A673 (cell line): ENCODE measurements at regions not wholly inside any gene's neighbourhood (a gene's known extent, or its start where the extent isn't known, plus 50 kb on each side); places are given as distances from the start of the nearest gene placed in this dataset.

Source experiments
- BruUV-seq: library from RNA; stranded (reverse); fragments of 400-500 nt; replicated peaks from 2 replicates; lab custom pipeline; 2021; lab: Mats Ljungman, UMichigan
- CTCF ChIA-PET: fragments of 300-600 bp; sonication (Branson Sonifier 250); formaldehyde crosslinking; loops from one replicate; lab custom pipeline; 2022; ENCODE audit warnings: antibody characterized with exemption; lab: Charles Lee
- POLR2A ChIA-PET: fragments of 300-600 bp; sonication (Branson Sonifier 250); formaldehyde crosslinking; loops from one replicate; lab custom pipeline; 2022; ENCODE audit warnings: antibody characterized with exemption; ENCODE audit not compliant: low non-redundant PET; lab: Charles Lee
- DNase-seq: peaks from one replicate; pipeline ENCODE4 v3.0.0-alpha.2; 2015; ENCODE audit warnings: low spot score
- H3K27ac ChIP-seq: fragments of 200-600 bp; sonication (generic); 2 replicates; pipeline ENCODE4 v1.5.1; 2016; ENCODE audit warnings: mixed run types, low read depth, mild to moderate bottlenecking, mixed read lengths, antibody characterized with exemption, low read length; ENCODE audit not compliant: poor library complexity, severe bottlenecking
- H3K27me3 ChIP-seq: fragments of 200-600 bp; sonication (generic); replicated peaks from 2 replicates; pipeline ENCODE4 v1.6.1; 2017; ENCODE audit warnings: mixed run types, low read depth, mild to moderate bottlenecking, mixed read lengths, antibody characterized with exemption, low read length; ENCODE audit not compliant: insufficient read depth, poor library complexity
- H3K36me3 ChIP-seq: fragments of 200-600 bp; sonication (generic); 2 replicates; pipeline ENCODE4 v1.6.1; 2016; ENCODE audit warnings: mixed run types, mild to moderate bottlenecking, mixed read lengths, antibody characterized with exemption, low read length; ENCODE audit not compliant: insufficient read depth, poor library complexity, severe bottlenecking
- H3K4me1 ChIP-seq: fragments of 200-600 bp; sonication (generic); 2 replicates; pipeline ENCODE4 v1.6.1; 2017; ENCODE audit warnings: mixed run types, mild to moderate bottlenecking, mixed read lengths, antibody characterized with exemption, low read length; ENCODE audit not compliant: insufficient read depth, poor library complexity, severe bottlenecking
- H3K4me3 ChIP-seq: fragments of 200-600 bp; sonication (generic); 2 replicates; pipeline ENCODE4 v1.5.1; 2016; ENCODE audit warnings: low read depth, mixed run types, mild to moderate bottlenecking, mixed read lengths, low read length; ENCODE audit not compliant: poor library complexity, severe bottlenecking
- H3K9me3 ChIP-seq: fragments of 200-600 bp; sonication (generic); 2 replicates; pipeline ENCODE4 v1.6.1; 2016; ENCODE audit warnings: mixed run types, low read depth, mild to moderate bottlenecking, mixed read lengths, antibody characterized with exemption, low read length; ENCODE audit not compliant: poor library complexity, severe bottlenecking
- EZH2 ChIP-seq: fragments of 200-600 bp; sonication (generic); IDR thresholded peaks from 2 replicates; pipeline ENCODE4 v1.6.1; 2017; ENCODE audit warnings: borderline replicate concordance, low read depth, mild to moderate bottlenecking, mixed read lengths, antibody characterized with exemption, low read length; ENCODE audit not compliant: poor library complexity, severe bottlenecking
- intact Hi-C: fragments of 100-400 bp; cut with micrococcal nuclease; formaldehyde crosslinking; loops from one replicate; pipeline ENCODE4 v1.10.0; 2022; ENCODE audit not compliant: unreplicated experiment
- TF ChIP-seq, protein P1 (sequence below): fragments of 300-800, 200-600 bp; sonication (generic); conservative IDR thresholded peaks from 2 replicates; pipeline ENCODE4 v1.5.1; 2017; ENCODE audit warnings: low read depth, mild to moderate bottlenecking, antibody characterized with exemption, low read length, moderate library complexity, mixed read lengths

DNA sequence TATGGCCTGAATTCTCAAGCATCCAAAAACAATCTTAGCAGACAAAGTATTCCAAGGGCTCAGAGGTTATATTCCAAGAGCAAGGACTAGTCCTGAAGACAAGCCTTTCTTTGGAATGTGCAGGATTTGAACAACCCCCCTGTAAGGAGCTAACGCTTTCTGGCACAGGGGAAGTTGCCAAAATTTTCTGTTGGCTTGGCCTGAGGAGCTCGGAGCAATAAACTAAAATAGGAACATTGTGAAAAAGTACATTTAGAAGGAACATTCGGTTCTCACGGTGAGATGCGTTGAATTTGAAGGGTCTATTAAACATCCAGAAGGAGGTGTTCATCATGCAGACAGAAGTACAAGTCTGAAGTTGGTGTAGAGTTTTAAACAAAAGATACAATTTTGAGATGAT, 1030.5 kb upstream of the CELF2 start:
- no peak for TF ChIP-seq EZH2
- Histone ChIP-seq H3K9me3 (peaks cover 35% of the 10 kb centered on the region), H3K36me3 (no peaks in the 10 kb centered on the region), H3K27ac (no peak overlapping the region), H3K4me1 (no peaks in the 10 kb centered on the region), H3K4me3 (no peak overlapping the region), H3K27me3 (no peaks in the 10 kb centered on the region)
- intact Hi-C loops = no loop called here
- ChIA-PET POLR2A (no interaction called here), CTCF (no interaction called here)
- DNase-seq = no peak
- no TSS peak for BruUV-seq

DNA sequence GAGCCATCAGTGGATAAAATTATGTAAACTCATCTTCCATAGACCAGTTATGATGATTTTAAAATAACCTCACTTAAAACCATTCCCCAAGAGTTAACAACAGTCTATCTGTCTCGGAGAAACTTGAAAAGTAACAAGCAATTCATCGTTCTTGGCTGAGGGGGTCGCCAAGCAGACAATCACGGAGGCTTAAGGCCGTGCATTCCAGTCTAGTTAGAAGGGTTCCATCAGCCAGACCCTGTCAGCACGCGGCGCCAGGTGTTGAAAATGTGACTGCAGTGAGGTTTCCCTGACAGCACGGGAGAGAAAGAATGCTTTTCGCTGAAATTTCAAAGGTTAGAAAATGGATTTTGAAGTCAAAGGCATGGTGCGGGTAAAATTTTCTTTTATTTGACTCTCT, 1025.0 kb upstream of the CELF2 start:
- no peak overlapping the region for H3K4me3 ChIP-seq
- H3K27me3 ChIP-seq = no peaks in the 10 kb centered on the region
- H3K9me3 ChIP-seq = peaks cover 24% of the 10 kb centered on the region
- intact Hi-C loops = no loop called here
- H3K27ac ChIP-seq = no peak overlapping the region
- H3K4me1 ChIP-seq = no peaks in the 10 kb centered on the region
- no peak for DNase-seq
- CTCF ChIA-PET = no interaction called here
- no TSS peak for BruUV-seq
- H3K36me3 ChIP-seq = no peaks in the 10 kb centered on the region
- POLR2A ChIA-PET = no interaction called here
- TF ChIP-seq EZH2 = no peak
- TF ChIP-seq, protein P1, sequence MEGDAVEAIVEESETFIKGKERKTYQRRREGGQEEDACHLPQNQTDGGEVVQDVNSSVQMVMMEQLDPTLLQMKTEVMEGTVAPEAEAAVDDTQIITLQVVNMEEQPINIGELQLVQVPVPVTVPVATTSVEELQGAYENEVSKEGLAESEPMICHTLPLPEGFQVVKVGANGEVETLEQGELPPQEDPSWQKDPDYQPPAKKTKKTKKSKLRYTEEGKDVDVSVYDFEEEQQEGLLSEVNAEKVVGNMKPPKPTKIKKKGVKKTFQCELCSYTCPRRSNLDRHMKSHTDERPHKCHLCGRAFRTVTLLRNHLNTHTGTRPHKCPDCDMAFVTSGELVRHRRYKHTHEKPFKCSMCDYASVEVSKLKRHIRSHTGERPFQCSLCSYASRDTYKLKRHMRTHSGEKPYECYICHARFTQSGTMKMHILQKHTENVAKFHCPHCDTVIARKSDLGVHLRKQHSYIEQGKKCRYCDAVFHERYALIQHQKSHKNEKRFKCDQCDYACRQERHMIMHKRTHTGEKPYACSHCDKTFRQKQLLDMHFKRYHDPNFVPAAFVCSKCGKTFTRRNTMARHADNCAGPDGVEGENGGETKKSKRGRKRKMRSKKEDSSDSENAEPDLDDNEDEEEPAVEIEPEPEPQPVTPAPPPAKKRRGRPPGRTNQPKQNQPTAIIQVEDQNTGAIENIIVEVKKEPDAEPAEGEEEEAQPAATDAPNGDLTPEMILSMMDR = no peak

DNA sequence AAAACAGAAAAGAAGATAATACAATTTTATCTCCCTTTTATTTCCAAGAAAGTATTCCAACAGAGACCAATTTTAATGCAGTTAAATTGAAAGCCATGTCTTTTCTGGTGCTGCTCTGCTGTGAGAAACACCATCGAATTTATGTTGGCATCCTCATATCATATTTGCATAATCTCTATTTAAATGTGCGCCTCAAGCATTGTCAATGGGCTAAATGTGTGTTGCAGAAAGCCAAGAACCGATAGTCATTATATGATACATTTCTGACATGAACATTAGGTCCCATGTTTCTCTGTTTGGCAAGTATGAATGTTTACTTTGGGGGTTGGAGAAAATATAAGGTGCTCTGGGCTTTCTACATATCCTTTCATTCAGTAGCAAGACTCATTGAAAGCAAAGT, 1023.5 kb upstream of the CELF2 start:
- POLR2A ChIA-PET = no interaction called here
- H3K27ac ChIP-seq = no peak overlapping the region
- no peaks in the 10 kb centered on the region for H3K36me3 ChIP-seq
- no peaks in the 10 kb centered on the region for H3K27me3 ChIP-seq
- H3K4me3 ChIP-seq = no peak overlapping the region
- no peak for DNase-seq
- H3K4me1 ChIP-seq = no peaks in the 10 kb centered on the region
- H3K9me3 ChIP-seq = peaks cover 21% of the 10 kb centered on the region
- intact Hi-C loops = no loop called here
- no TSS peak for BruUV-seq
- CTCF ChIA-PET = no interaction called here
- TF ChIP-seq EZH2 = no peak
- TF ChIP-seq, protein P1 = no peak

- DNase-seq = no peak
- Histone ChIP-seq H3K27ac (no peak overlapping the region), H3K36me3 (no peaks in the 10 kb centered on the region), H3K27me3 (no peaks in the 10 kb centered on the region), H3K4me1 (no peaks in the 10 kb centered on the region), H3K4me3 (no peak overlapping the region), H3K9me3 (peaks cover 28% of the 10 kb centered on the region)
- TF ChIP-seq EZH2 = no peak
- TF ChIP-seq, protein P1 = no peak
- CTCF ChIA-PET = no interaction called here
- BruUV-seq = no TSS peak
- intact Hi-C loops = no loop called here
- POLR2A ChIA-PET = no interaction called here
These were observed 1018.0 kb upstream of the CELF2 start for GRCh38 chr10:9999627-10000026.
